H1 (cell line): ENCODE measurements at regions not wholly inside any gene's neighbourhood (a gene's known extent, or its start where the extent isn't known, plus 50 kb on each side); places are given as distances from the start of the nearest gene placed in this dataset.

Experiments used
- CHD7 ChIP-seq: fragments of 300-600 bp; sonication (generic); IDR thresholded peaks from 2 replicates; pipeline ENCODE4 v1.7.1; 2012; ENCODE audit warnings: low read length, moderate library complexity, mild to moderate bottlenecking, inconsistent platforms; ENCODE audit not compliant: insufficient replicate concordance
- POU5F1 ChIP-seq: IDR thresholded peaks from 2 replicates; pipeline ENCODE4 v1.6.1; 2011; ENCODE audit warnings: low read depth, mild to moderate bottlenecking, low read length, moderate library complexity

DNA sequence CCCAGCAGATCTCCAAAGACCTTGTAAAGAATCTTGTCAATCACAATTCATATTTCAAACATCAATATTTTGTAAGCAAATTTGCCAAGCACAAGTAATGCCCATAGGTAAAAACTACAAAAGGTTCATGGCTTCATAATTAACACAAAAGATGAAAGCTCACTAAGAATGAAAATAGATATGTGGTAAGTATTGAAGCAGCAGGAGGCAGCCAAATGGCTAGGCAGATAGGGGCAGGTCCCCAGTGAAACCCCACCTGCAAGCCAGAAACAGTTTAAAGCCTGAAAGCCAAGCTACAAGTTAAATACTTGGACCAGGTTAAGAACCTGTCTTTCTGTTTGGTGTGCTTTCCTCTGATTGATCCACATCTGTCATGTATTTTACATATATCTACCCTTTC is 942.6 kb upstream of the SPRY2 start (continued):
- TF ChIP-seq CHD7 (no peak), POU5F1 (no peak)
